ENCODE measurements at regions not wholly inside any gene's neighbourhood (a gene's known extent, or its start where the extent isn't known, plus 50 kb on each side); places are given as distances from the start of the nearest gene placed in this dataset.

- Histone ChIP-seq H3K36me3 (no peaks in the 10 kb centered on the region), H3K4me3 (no peak overlapping the region), H3K9ac (ENCODE audit: low read depth in 2 of 2, low read length in 2 of 2) (no peak overlapping the region), H3K9me3 (no peaks in the 10 kb centered on the region), H3K27ac (no peak overlapping the region), H3K4me1 (no peaks in the 10 kb centered on the region), H3K27me3 (no peaks in the 10 kb centered on the region)
- intact Hi-C loops (cut with DNase I) = no loop called here
- TF ChIP-seq CTCF (IDR thresholded peaks at IDR 0.05) = no peak
- DNase-seq = no peak
These were observed 899.8 kb downstream of the TUSC7 start for GRCh38 chr3:117609330-117609729.

- Histone ChIP-seq H3K27ac (no peak overlapping the region), H3K27me3 (no peaks in the 10 kb centered on the region), H3K9me3 (no peaks in the 10 kb centered on the region), H3K9ac (ENCODE audit: low read depth in 2 of 2, low read length in 2 of 2) (no peak overlapping the region), H3K36me3 (no peaks in the 10 kb centered on the region), H3K4me3 (no peak overlapping the region), H3K4me1 (no peaks in the 10 kb centered on the region)
- DNase-seq = no peak
- intact Hi-C loops (cut with DNase I) = no loop called here
- TF ChIP-seq CTCF (IDR thresholded peaks at IDR 0.05) = no peak
These were observed 900.6 kb downstream of the TUSC7 start for GRCh38 chr3:117610156-117610555.

- intact Hi-C loops (cut with DNase I) = no loop called here
These were observed 901.6 kb downstream of the TUSC7 start for GRCh38 chr3:117611211-117611610.

GRCh38 chr3:117616227-117616626 lies 906.6 kb downstream of the TUSC7 start:
- Histone ChIP-seq H3K4me3 (no peak overlapping the region), H3K27me3 (no peaks in the 10 kb centered on the region), H3K4me1 (no peaks in the 10 kb centered on the region), H3K9ac (ENCODE audit: low read depth in 2 of 2, low read length in 2 of 2) (no peak overlapping the region), H3K36me3 (no peaks in the 10 kb centered on the region), H3K9me3 (no peaks in the 10 kb centered on the region), H3K27ac (no peak overlapping the region)
- intact Hi-C loops (cut with DNase I) = no loop called here
- no peak for TF ChIP-seq CTCF (IDR thresholded peaks at IDR 0.05)
- no peak for DNase-seq

More at GRCh38 chr3:117611211-117611610, 901.6 kb downstream of the TUSC7 start:
- Histone ChIP-seq H3K27ac (no peak overlapping the region), H3K9me3 (no peaks in the 10 kb centered on the region), H3K9ac (ENCODE audit: low read depth in 2 of 2, low read length in 2 of 2) (no peak overlapping the region), H3K4me3 (no peak overlapping the region), H3K27me3 (no peaks in the 10 kb centered on the region), H3K36me3 (no peaks in the 10 kb centered on the region), H3K4me1 (no peaks in the 10 kb centered on the region)
- TF ChIP-seq CTCF (IDR thresholded peaks at IDR 0.05) = no peak
- no peak for DNase-seq

- Histone ChIP-seq H3K27me3 (no peaks in the 10 kb centered on the region), H3K4me1 (no peaks in the 10 kb centered on the region), H3K36me3 (no peaks in the 10 kb centered on the region), H3K4me3 (no peak overlapping the region), H3K9ac (ENCODE audit: low read depth in 2 of 2, low read length in 2 of 2) (no peak overlapping the region), H3K27ac (no peak overlapping the region), H3K9me3 (no peaks in the 10 kb centered on the region)
- TF ChIP-seq CTCF (IDR thresholded peaks at IDR 0.05) = no peak
- intact Hi-C loops (cut with DNase I) = no loop called here
- no peak for DNase-seq
These were observed 908.3 kb downstream of the TUSC7 start for GRCh38 chr3:117617906-117618305.

GRCh38 chr3:117618462-117618861 lies 908.9 kb downstream of the TUSC7 start:
- Histone ChIP-seq H3K27me3 (no peaks in the 10 kb centered on the region), H3K27ac (no peak overlapping the region), H3K9me3 (no peaks in the 10 kb centered on the region), H3K4me3 (no peak overlapping the region), H3K9ac (ENCODE audit: low read depth in 2 of 2, low read length in 2 of 2) (no peak overlapping the region), H3K36me3 (no peaks in the 10 kb centered on the region), H3K4me1 (no peaks in the 10 kb centered on the region)
- TF ChIP-seq CTCF (IDR thresholded peaks at IDR 0.05) = no peak
- intact Hi-C loops (cut with DNase I) = no loop called here
- no peak for DNase-seq

Data from colonic mucosa (tissue), 4 donors.